Pulmonary artery endothelial cell (primary cell): ENCODE measurements at regions not wholly inside any gene's neighbourhood (a gene's known extent, or its start where the extent isn't known, plus 50 kb on each side); places are given as distances from the start of the nearest gene placed in this dataset.

Experiments used
- DNase-seq: peaks from one replicate; pipeline ENCODE4 v3.0.0-alpha.2; 2011; ENCODE audit warnings: low read depth, low spot score

DNA sequence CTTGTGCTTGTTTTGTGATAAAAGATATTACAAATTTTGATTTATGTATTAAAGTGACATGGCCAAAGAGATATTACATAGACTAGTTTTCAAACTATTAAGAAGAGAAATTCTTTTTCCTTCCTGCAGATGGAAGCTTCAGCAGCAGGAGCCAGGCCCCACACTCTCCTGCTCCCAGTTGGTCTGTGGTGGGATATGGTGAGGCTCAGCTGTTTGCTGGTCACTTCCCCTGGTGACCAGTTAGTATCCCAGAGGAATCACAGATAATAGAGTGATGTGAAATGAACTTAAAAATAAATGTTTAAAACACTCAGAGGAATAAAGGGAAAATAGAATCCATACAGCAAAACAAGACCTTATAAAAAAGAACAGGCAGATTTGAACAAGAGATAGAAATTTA is 154.7 kb downstream of the KTN1 start:
- no peak for DNase-seq

DNA sequence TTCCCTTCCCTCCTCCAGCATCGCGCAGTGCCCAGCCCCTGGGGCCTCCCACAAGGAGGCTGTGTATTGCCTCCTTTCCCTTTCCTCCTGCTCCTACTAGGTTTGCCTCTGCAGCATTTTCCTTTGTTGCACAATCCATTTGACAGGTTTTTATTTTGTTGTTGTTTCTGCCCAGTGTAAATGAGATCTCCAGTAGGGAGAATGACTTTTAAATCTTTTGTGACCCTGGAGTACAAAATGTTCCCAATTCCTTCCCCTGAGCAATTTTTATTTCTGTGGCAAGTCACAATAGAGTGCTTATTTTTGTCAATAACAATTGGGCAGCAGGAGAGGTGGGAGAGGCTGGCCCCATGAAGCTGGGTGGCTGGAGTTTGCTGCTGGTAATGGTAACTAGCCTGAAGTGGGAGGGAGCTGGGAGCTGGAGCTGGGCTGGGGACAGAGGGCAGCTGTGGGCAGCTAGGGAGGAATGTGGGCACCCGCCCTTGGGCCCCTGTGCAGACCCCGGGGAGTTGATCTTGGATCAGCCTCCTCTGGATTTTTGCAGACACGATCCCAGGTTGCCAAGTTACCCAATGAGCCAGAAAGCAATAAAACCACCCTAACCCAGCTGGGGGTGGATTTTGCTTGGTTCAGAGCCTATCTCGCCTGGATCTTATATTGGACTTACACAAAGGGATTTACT is 160.1 kb downstream of the KTN1 start:
- DNase-seq: no peak

DNA sequence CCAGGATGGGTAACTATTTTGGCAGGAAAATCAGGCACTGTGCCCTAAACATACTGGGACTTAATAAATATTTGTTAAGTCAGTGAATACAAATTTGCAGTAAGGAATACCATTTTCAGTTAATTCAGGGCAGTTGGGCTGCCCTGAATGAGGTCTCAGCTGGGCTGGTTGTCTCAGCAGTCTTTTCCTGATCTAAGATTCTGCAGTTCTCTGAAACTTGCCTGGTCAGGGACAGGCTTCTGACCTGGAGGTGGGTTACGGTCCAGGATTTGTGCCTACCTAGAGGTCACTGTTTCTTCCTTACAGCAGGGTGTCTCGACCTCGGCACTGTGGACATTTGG is 160.6 kb downstream of the KTN1 start:
- DNase-seq: no peak

- no peak for DNase-seq
Observed at GRCh38 chr14:55741240-55741639, 161.2 kb downstream of the KTN1 start.

DNA sequence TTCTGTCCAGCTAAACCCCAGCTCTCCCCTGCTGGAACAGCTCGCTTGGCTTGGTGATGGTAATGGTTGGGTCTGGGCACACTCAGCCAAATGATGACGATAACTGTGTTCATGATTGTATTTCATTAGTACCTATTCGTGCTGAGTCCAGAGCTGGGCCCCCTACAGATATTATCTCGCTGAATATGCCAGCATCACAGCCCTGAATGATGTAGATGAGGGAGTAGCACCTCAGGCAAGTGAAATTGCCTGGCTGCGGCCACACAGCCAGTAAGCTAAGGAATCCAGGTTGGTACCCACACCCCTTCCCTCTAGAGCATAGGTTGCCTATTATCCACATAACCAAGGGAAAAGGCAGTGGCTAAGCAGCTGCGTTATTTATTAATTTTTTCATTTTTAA is 163.5 kb downstream of the KTN1 start:
- no peak for DNase-seq

- DNase-seq: no peak
Observed at GRCh38 chr14:55744321-55744720, 164.3 kb downstream of the KTN1 start.

GRCh38 chr14:55745906-55746305 is 165.9 kb downstream of the KTN1 start:
- no peak for DNase-seq

GRCh38 chr14:55746558-55746957 is 166.6 kb downstream of the KTN1 start:
- DNase-seq: no peak

DNA sequence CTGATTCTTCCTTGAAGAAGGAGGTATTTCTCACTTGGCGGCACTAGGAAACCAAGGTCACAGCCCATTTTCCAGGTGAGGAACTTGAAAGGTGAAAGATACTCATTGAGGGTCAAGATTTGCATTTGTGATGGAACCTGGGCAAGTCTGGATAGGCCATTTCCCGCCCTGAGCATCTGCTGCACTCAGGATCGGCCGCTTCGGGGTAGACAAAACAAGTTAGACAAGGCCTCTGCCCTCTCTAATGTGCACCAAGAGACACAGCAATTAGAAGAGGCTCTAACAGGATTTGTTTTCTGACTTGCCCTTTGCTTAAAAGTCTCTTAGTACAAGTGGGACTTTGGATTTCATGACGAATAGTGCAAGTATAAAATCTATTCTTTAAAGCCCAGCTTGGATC is 167.2 kb downstream of the KTN1 start:
- DNase-seq: no peak

DNA sequence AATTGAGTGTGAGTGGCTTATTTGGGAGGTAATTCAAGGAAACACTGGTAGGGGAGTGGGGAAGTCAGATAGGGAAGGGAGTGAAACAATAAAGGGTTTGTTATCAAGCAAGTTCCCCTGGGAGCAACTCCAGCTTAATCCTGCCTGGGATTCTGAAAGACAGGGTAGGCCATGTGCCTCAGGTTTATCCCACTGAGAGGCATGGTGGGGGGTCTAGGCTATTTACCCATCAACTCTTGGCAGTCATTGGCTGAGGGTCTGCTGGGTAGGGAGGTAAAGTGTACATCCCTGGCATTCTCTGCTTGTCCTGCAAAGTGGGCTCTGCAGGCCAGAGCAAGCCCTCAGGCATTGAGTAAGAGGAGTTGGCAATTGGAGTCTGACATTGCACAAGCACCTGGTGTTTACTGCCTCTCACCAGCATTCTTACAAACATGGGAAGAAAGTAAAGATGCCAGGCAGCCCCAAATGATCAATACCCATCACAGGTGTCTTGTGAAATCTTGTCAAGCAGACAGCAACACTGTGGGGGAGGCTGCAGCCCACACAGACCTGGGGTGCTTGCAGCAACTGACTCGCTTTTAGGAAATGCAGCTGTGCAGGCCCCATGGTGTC is 169.3 kb downstream of the KTN1 start:
- no peak for DNase-seq

- DNase-seq: no peak
Observed at GRCh38 chr14:55749946-55750345, 169.9 kb downstream of the KTN1 start.

DNA sequence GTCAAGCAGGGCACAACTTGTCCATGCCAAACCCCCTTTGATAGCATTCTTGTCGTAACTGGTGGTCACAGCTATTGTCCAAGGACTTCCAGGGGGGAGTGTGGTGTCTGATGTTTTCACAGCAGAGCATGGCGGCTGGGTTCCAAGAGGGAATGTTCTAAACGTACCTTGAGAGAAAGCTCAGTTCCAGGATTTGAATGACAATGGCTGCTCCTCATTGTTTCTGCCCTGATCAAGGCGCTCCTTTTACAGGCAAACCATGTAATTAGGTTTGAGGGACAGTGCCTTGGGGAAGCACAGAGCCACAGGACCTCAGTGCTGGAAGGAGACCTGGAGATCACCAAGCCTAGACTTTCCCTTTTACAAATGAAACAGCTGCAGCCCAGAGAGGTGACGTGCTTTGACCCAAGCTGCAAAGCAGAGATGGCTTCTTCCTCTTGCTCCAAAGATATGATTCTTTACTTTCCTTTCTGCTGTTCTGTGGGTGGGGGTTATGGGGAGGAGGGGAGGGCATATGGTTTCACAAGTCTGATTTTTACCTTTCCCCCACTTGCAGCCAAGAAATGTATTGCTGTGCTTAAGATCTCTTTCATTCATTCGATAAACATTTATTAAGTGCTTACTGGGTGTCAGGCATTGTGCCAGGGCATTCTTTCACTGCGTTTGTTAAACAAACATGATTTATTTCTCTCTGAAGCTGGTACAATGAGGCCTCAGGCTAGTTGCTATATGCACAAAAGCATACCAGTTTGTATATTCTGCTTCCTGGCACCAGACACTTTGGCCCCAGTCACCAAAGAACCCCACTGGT is 172.8 kb downstream of the KTN1 start:
- DNase-seq: peak; percentile 74

GRCh38 chr14:55754471-55754870 is 174.5 kb downstream of the KTN1 start:
- no peak for DNase-seq

GRCh38 chr14:55754871-55755270 is 174.9 kb downstream of the KTN1 start:
- DNase-seq: no peak

- no peak for DNase-seq
Observed at GRCh38 chr14:55756078-55756477, 176.1 kb downstream of the KTN1 start.

DNA sequence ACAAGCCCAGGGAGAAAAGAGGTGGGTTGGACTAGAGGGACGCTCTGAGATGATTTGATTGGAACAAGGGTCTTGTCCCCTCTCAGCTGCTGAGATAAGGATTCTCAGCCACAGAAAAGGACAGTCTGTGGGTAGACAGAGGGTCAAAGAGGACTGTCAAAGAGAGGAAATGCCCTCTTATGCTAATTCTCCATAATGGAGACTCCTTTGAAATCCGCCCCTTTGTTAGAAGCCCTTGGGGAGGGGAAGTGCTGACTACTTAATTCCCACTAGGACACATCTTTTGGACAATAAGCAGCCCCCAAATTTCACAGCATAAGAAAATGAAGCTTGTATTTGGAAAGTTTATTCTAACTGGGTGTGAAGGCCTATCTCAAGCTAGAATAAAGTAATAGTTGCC is 176.6 kb downstream of the KTN1 start:
- no peak for DNase-seq

GRCh38 chr14:55758796-55759195 is 178.8 kb downstream of the KTN1 start:
- no peak for DNase-seq

DNA sequence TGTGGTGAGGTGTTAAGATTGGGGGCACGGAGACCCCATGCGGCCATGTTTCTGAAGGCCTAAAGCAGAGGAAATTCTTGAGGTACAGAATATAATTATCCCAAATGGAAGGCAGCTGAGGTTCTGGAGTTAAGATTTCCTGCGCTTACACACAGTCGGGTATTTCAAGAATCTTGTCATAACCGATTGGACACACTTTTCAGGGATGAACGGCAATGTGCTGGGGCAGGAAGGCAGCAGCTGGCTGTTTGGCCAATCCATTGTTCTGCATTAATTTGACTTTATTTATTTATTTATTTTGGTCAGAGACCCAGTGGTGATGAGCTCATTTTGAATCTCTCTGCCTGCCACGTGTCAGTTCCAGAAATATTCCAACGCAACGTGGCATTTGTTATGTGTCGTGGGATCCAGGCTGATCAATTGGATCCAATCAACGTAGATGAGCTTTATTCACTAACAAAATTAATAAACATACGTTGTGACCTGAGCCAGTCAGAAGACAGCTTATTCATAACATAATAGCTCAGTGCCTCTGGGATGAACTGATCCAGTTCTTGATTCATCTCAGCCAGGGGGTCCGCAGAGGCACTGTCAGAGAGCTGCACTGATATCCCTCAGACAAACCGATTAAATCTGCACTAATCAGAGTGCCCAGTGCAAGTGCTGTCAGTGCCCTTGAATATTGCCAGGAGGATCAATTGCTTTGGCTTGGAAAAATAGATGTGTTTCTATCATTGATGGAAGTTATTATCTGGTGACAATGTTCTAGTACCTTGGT is 181.0 kb downstream of the KTN1 start:
- no peak for DNase-seq

DNA sequence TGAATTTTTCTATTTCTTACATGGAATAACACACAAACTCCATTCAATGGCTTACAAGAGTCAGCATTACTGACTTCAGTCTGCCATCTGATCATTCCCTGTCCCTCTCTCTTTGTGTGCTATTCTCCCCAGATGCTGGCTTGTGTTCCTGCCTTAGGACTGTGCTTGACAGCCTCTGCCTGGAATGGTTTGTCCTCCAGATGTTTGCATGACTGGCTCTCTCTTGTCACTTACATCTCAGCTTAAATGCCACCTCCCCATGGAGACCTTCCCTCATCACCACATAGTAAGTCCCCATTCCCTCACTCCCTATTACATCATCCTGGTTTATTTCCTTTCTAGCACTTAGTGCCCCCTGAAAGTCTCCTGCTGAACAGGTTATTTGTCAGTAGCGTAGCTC is 181.6 kb downstream of the KTN1 start:
- no peak for DNase-seq

DNA sequence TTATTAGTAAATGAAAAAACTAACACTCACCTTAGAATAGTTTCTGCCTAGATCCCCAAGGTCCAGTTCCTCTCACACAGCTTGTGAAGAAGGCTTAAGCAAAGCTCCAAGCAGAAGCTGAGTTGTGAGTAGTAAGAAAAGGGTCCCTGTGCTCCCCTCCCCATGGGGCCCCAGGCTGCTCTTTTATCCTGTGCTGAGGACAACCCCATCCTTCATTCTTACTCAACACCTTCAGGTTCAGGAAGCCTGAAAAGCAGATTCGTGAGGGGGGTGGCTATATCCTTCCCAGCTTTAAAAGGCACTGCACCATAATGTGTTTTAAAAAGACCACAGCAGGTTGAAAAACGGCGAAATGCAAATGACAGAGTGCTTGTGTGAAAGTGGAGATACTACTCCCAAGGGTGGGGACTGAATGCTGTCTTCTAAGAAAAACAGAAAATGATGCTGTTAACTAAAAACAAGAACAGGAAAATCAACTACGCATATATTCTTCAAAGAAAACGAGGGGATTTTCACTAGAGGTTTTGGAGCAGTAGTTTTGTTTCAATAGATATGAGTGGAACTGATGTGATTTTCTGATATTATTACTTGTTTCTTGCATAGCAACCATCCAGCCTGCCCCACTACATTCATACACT is 182.7 kb downstream of the KTN1 start:
- no peak for DNase-seq

DNA sequence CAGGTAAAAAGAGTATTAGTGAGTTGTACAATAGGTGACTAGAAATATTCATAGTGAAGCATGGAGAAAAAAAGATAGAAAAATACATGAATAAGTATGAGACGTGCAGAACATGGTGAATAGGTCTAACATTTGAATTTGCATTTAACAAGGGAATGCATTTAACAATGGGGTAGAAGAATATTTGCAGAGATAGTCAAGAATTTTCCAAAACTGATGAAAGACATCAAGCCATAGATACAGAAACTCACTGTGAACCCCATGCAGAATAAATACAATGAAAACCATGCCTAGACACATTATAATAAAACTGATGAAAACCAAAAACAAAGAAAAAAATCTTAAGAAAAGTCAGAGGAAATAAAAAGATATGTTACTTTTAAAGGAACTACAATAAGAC is 184.8 kb downstream of the KTN1 start:
- DNase-seq: no peak

GRCh38 chr14:55766071-55766470 is 186.1 kb downstream of the KTN1 start:
- no peak for DNase-seq
